Upper lobe of left lung (tissue), 6 donors: ENCODE measurements at regions not wholly inside any gene's neighbourhood (a gene's known extent, or its start where the extent isn't known, plus 50 kb on each side); places are given as distances from the start of the nearest gene placed in this dataset.

Experiments
- ATAC-seq, 2 donors: fragments of 200-7000 bp; cut with Tn5 transposase; one replicate each; pipeline ENCODE4 v1.9.1; 2022; ENCODE audit warnings: mild to moderate bottlenecking in 2 of 2, moderate library complexity in 2 of 2; ENCODE audit not compliant: low FRiP score in 2 of 2
- DNase-seq, 2 donors: peaks; one replicate each; pipeline ENCODE4 v3.0.0-alpha.2; 2019 to 2020
- H3K27ac ChIP-seq, 4 donors: fragments of 200-600 bp; sonication (generic); one replicate each; pipeline ENCODE4 v1.5.1; 2016 to 2019
- H3K27me3 ChIP-seq, 4 donors: fragments of 200-600 bp; sonication (generic); one replicate each; pipeline ENCODE4 v1.5.1; 2017 to 2019
- H3K36me3 ChIP-seq, 4 donors: fragments of 200-600 bp; sonication (generic); one replicate each; pipeline ENCODE4 v1.5.1; 2016 to 2019
- H3K4me1 ChIP-seq, 4 donors: fragments of 200-600 bp; sonication (generic); one replicate each; pipeline ENCODE4 v1.5.1; 2018 to 2019
- H3K4me3 ChIP-seq, 4 donors: fragments of 200-600 bp; sonication (generic); one replicate each; pipeline ENCODE4 v1.5.1; 2017 to 2019; ENCODE audit warnings: mild to moderate bottlenecking in 2 of 4, moderate library complexity in 1 of 4
- H3K9me3 ChIP-seq, 4 donors: fragments of 200-600 bp; sonication (generic); one replicate each; pipeline ENCODE4 v1.5.1; 2018 to 2019
- EP300 ChIP-seq, 4 donors: sonication (generic); formaldehyde crosslinking; IDR thresholded peaks; one replicate each; pipeline ENCODE4 v1.5.1; 2017; ENCODE audit warnings: antibody characterized with exemption in 4 of 4, control low read depth in 2 of 4
- POLR2A ChIP-seq, 4 donors: fragments of 450-650 bp; IDR thresholded peaks; one replicate each; pipeline ENCODE4 v1.5.1; 2016 to 2017; ENCODE audit warnings: antibody characterized with exemption in 4 of 4, mild to moderate bottlenecking in 2 of 4
- POLR2AphosphoS5 ChIP-seq, 2 donors: sonication (generic); formaldehyde crosslinking; IDR thresholded peaks; one replicate each; pipeline ENCODE4 v1.5.1; 2017; ENCODE audit warnings: antibody characterized with exemption in 2 of 2
- WGBS, 2 donors: methylation state at CpG; one replicate each; pipeline ENCODE4 v1.1.5; 2017 to 2018; 5-methylcytosine and 5-hydroxymethylcytosine counted together
- TF ChIP-seq, protein P1 (sequence below), 6 experiments: fragments of 450-650 bp in 4 of 6; fragments of 200-600 bp in 2 of 6; sonication (generic) in 2 of 6; IDR thresholded peaks; one replicate each; pipeline ENCODE4 v1.5.1; 2016 to 2019; ENCODE audit warnings: antibody characterized with exemption in 6 of 6
- donor health status: DM: no; HTN: no; CAD: no; lungs with moderate emphysema.
- donor health status: DM: no; HTN: yes; CAD: no; lungs with severe emphysema.

- TF ChIP-seq EP300 (IDR thresholded peaks at IDR 0.05), result no peak
- Histone ChIP-seq H3K4me3 (no peak overlapping the region), H3K9me3 (no peaks in the 10 kb centered on the region), H3K27ac (no peak overlapping the region), H3K4me1 (peaks cover 0 to 4% (median 2%) of the 10 kb centered on the region in 4 donors), H3K27me3 (no peaks in the 10 kb centered on the region), H3K36me3 (no peaks in the 10 kb centered on the region)
- ATAC-seq (no peak), DNase-seq (no peak)
- WGBS, 2 donors, result 69 to 81% methylated on average over 4 of the region's 4 CpGs
Measured at GRCh38 chr5:52491071-52491787, 296.5 kb upstream of the ITGA1 start.

- Histone ChIP-seq H3K27me3 (no peaks in the 10 kb centered on the region), H3K9me3 (no peaks in the 10 kb centered on the region), H3K36me3 (no peaks in the 10 kb centered on the region), H3K27ac (no peak overlapping the region), H3K4me3 (no peak overlapping the region), H3K4me1 (peaks cover 0 to 4% (median 2%) of the 10 kb centered on the region in 4 donors)
- TF ChIP-seq EP300 (IDR thresholded peaks at IDR 0.05) (no peak), POLR2AphosphoS5 (IDR thresholded peaks at IDR 0.05) (no peak), POLR2A (IDR thresholded peaks at IDR 0.05) (no peak)
- TF ChIP-seq, protein P1, sequence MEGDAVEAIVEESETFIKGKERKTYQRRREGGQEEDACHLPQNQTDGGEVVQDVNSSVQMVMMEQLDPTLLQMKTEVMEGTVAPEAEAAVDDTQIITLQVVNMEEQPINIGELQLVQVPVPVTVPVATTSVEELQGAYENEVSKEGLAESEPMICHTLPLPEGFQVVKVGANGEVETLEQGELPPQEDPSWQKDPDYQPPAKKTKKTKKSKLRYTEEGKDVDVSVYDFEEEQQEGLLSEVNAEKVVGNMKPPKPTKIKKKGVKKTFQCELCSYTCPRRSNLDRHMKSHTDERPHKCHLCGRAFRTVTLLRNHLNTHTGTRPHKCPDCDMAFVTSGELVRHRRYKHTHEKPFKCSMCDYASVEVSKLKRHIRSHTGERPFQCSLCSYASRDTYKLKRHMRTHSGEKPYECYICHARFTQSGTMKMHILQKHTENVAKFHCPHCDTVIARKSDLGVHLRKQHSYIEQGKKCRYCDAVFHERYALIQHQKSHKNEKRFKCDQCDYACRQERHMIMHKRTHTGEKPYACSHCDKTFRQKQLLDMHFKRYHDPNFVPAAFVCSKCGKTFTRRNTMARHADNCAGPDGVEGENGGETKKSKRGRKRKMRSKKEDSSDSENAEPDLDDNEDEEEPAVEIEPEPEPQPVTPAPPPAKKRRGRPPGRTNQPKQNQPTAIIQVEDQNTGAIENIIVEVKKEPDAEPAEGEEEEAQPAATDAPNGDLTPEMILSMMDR (IDR thresholded peaks at IDR 0.05), result no peak
- no peak for ATAC-seq
- no peak for DNase-seq
Measured at GRCh38 chr5:52491818-52492217, 295.9 kb upstream of the ITGA1 start.

- ATAC-seq, result no peak
- whole genome bisulfite sequencing, 2 donors, result 61 to 63% methylated on average over 4 of the region's 4 CpGs
Measured at GRCh38 chr5:52497133-52497693, 290.5 kb upstream of the ITGA1 start.

GRCh38 chr5:52498607-52499006, 289.1 kb upstream of the ITGA1 start:
- no peak overlapping the region for H3K27ac ChIP-seq
- no peak for DNase-seq
- no peaks in the 10 kb centered on the region for H3K27me3 ChIP-seq
- no peaks in the 10 kb centered on the region for H3K36me3 ChIP-seq
- H3K4me3 ChIP-seq, result no peak overlapping the region
- no peak for ATAC-seq
- H3K4me1 ChIP-seq, result no peaks in the 10 kb centered on the region
- TF ChIP-seq, protein P1 (IDR thresholded peaks at IDR 0.05), result no peak
- no peak for TF ChIP-seq EP300 (IDR thresholded peaks at IDR 0.05)
- TF ChIP-seq POLR2A (IDR thresholded peaks at IDR 0.05), result no peak
- no peak for TF ChIP-seq POLR2AphosphoS5 (IDR thresholded peaks at IDR 0.05)
- no peaks in the 10 kb centered on the region for H3K9me3 ChIP-seq

More at GRCh38 chr5:52497133-52497693, 290.5 kb upstream of the ITGA1 start:
- TF ChIP-seq EP300 (IDR thresholded peaks at IDR 0.05) (no peak), POLR2A (IDR thresholded peaks at IDR 0.05) (no peak), POLR2AphosphoS5 (IDR thresholded peaks at IDR 0.05) (no peak)
- TF ChIP-seq, protein P1 (IDR thresholded peaks at IDR 0.05), result no peak
- no peak for DNase-seq
- Histone ChIP-seq H3K27ac (no peak overlapping the region), H3K36me3 (no peaks in the 10 kb centered on the region), H3K4me3 (no peak overlapping the region), H3K4me1 (no peaks in the 10 kb centered on the region), H3K9me3 (no peaks in the 10 kb centered on the region), H3K27me3 (no peaks in the 10 kb centered on the region)

DNA sequence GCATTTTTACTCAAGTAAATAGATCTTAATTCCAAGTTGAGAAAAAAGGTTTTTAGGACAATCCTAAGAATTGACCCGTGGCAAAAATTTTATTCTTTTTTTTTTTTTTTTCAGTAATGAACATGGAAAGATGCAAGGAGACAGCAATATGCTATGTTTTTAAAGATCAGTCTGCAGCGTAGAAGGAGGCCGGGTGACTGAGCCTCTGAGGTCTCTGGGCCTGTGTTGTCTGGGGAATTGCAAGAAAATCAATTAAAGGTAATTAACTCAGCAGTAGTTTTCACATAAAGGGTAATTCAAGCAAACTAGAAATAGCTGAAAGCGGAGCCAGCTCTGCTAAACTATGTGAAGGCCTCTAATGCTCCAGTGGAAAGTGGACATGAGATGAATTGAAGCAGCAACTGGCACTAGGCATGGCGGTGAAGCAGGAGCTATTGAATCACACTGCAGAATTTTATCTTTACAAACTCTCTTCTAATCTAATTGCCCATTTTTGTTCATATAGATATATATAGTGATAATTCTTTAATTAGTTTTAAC, 285.2 kb upstream of the ITGA1 start:
- TF ChIP-seq, protein P1 (IDR thresholded peaks at IDR 0.05), result no peak
- TF ChIP-seq EP300 (IDR thresholded peaks at IDR 0.05), result no peak
- no peak for TF ChIP-seq POLR2AphosphoS5 (IDR thresholded peaks at IDR 0.05)
- TF ChIP-seq POLR2A (IDR thresholded peaks at IDR 0.05), result no peak
- H3K4me1 ChIP-seq, result no peaks in the 10 kb centered on the region
- H3K27me3 ChIP-seq, result no peaks in the 10 kb centered on the region
- H3K27ac ChIP-seq, result no peak overlapping the region
- WGBS, 2 donors, result 97% methylated on average over 5 of the region's 5 CpGs
- ATAC-seq, result no peak
- H3K9me3 ChIP-seq, result no peaks in the 10 kb centered on the region
- no peak overlapping the region for H3K4me3 ChIP-seq
- no peaks in the 10 kb centered on the region for H3K36me3 ChIP-seq
- DNase-seq, result no peak
